Liver (tissue), 7 donors: ENCODE measurements at regions not wholly inside any gene's neighbourhood (a gene's known extent, or its start where the extent isn't known, plus 50 kb on each side); places are given as distances from the start of the nearest gene placed in this dataset.

ENCODE experiments used
- DNase-seq: peaks from one replicate; pipeline ENCODE4 v3.0.0-alpha.2; 2017; ENCODE audit warnings: low spot score
- H3K27ac ChIP-seq, 2 donors: one replicate each; pipeline ENCODE4 v1.7.0; 2013; ENCODE audit warnings: inconsistent platforms in 2 of 2, low read length in 2 of 2, control low read depth in 1 of 2, low read depth in 1 of 2, mild to moderate bottlenecking in 1 of 2
- H3K27me3 ChIP-seq, 4 donors: one replicate each; pipeline versions ENCODE4 v1.6.1 to v1.7.0; 2013; ENCODE audit warnings: low read length in 3 of 4, inconsistent platforms in 1 of 4, mild to moderate bottlenecking in 1 of 4, moderate library complexity in 1 of 4; ENCODE audit not compliant: control insufficient read depth in 4 of 4, insufficient read depth in 4 of 4
- H3K36me3 ChIP-seq, 4 donors: one replicate each; pipeline versions ENCODE4 v1.6.1 to v1.7.0; 2013; ENCODE audit warnings: low read length in 3 of 4, mild to moderate bottlenecking in 3 of 4, low read depth in 1 of 4, moderate library complexity in 1 of 4; ENCODE audit not compliant: control insufficient read depth in 4 of 4, insufficient read depth in 3 of 4
- H3K4me1 ChIP-seq, 4 donors: one replicate each; pipeline versions ENCODE4 v1.6.1 to v1.7.0; 2013; ENCODE audit warnings: low read length in 3 of 4, mild to moderate bottlenecking in 3 of 4, moderate library complexity in 1 of 4; ENCODE audit not compliant: control insufficient read depth in 4 of 4, insufficient read depth in 4 of 4
- H3K4me3 ChIP-seq, 3 donors: one replicate each; pipeline versions ENCODE4 v1.6.1 to v1.7.0; 2013; ENCODE audit warnings: low read length in 3 of 3, control low read depth in 1 of 3, low read depth in 1 of 3, mild to moderate bottlenecking in 1 of 3
- H3K9ac ChIP-seq, 2 donors: one replicate each; pipeline ENCODE4 v1.7.0; 2013; ENCODE audit warnings: low read length in 2 of 2, mild to moderate bottlenecking in 2 of 2, moderate library complexity in 2 of 2, control low read depth in 1 of 2, low read depth in 1 of 2
- H3K9me3 ChIP-seq, 4 donors: one replicate each; pipeline versions ENCODE4 v1.6.1 to v1.7.0; 2013; ENCODE audit warnings: low read length in 3 of 4; ENCODE audit not compliant: control insufficient read depth in 4 of 4
- ATF3 ChIP-seq: IDR thresholded peaks from 2 replicates; pipeline ENCODE4 v1.6.1; 2016; ENCODE audit warnings: antibody characterized with exemption
- EGR1 ChIP-seq, 2 donors: IDR thresholded peaks; 2 replicates each; pipeline ENCODE4 v1.6.1; 2016 to 2018; ENCODE audit warnings: antibody characterized with exemption in 2 of 2, low read depth in 2 of 2
- FOXA1 ChIP-seq: IDR thresholded peaks from 2 replicates; pipeline ENCODE4 v1.6.1; 2016; ENCODE audit warnings: antibody characterized with exemption
- FOXA2 ChIP-seq: IDR thresholded peaks from 2 replicates; pipeline ENCODE4 v1.6.1; 2016; ENCODE audit warnings: antibody characterized with exemption
- GABPA ChIP-seq, 2 donors: IDR thresholded peaks in 1 of 2; conservative IDR thresholded peaks in 1 of 2; 2 replicates each; pipeline ENCODE4 v1.6.1; 2016; ENCODE audit warnings: antibody characterized with exemption in 2 of 2, mild to moderate bottlenecking in 1 of 2, moderate library complexity in 1 of 2
- HNF4A ChIP-seq, 2 donors: conservative IDR thresholded peaks; 2 replicates each; pipeline ENCODE4 v1.6.1; 2016; ENCODE audit warnings: antibody characterized with exemption in 2 of 2, mild to moderate bottlenecking in 2 of 2
- HNF4G ChIP-seq: IDR thresholded peaks from 2 replicates; pipeline ENCODE4 v1.6.1; 2016; ENCODE audit warnings: antibody characterized with exemption
- JUND ChIP-seq, 2 donors: IDR thresholded peaks; 2 replicates each; pipeline ENCODE4 v1.6.1; 2016; ENCODE audit warnings: antibody characterized with exemption in 2 of 2
- MAX ChIP-seq: IDR thresholded peaks from 2 replicates; pipeline ENCODE4 v1.6.1; 2016; ENCODE audit warnings: antibody characterized with exemption
- NR2F2 ChIP-seq: IDR thresholded peaks from 2 replicates; pipeline ENCODE4 v1.6.1; 2016; ENCODE audit warnings: antibody characterized with exemption
- RAD21 ChIP-seq, 2 donors: IDR thresholded peaks; 2 replicates each; pipeline ENCODE4 v1.6.1; 2016; ENCODE audit warnings: antibody characterized with exemption in 2 of 2, mild to moderate bottlenecking in 2 of 2
- REST ChIP-seq: IDR thresholded peaks from 2 replicates; pipeline ENCODE4 v1.6.1; 2016; ENCODE audit warnings: antibody characterized with exemption, mild to moderate bottlenecking
- RXRA ChIP-seq, 2 donors: IDR thresholded peaks; 2 replicates each; pipeline ENCODE4 v1.6.1; 2017 to 2018; ENCODE audit warnings: antibody characterized with exemption in 2 of 2, mild to moderate bottlenecking in 1 of 2
- SP1 ChIP-seq: IDR thresholded peaks from 2 replicates; pipeline ENCODE4 v1.6.1; 2018; ENCODE audit warnings: antibody characterized with exemption, mild to moderate bottlenecking
- TAF1 ChIP-seq: conservative IDR thresholded peaks from 2 replicates; pipeline ENCODE4 v1.6.1; 2016; ENCODE audit warnings: antibody characterized with exemption, mild to moderate bottlenecking
- YY1 ChIP-seq: IDR thresholded peaks from 2 replicates; pipeline ENCODE4 v1.6.1; 2016; ENCODE audit warnings: antibody characterized with exemption, mild to moderate bottlenecking
- ZBTB33 ChIP-seq: IDR thresholded peaks from 2 replicates; pipeline ENCODE4 v1.6.1; 2016; ENCODE audit warnings: antibody characterized with exemption
- WGBS: extraction: QIAGEN DNeasy Blood & Tissue Kit; methylation state at CpG from one replicate; pipeline ENCODE4 v1.1.7; 2013; 5-methylcytosine and 5-hydroxymethylcytosine counted together
- donor health status: healthy.
- donor health status: healthy.
- donor health status: healthy.
- donor health status: healthy.

- 84% methylated on average over 14 of the region's 14 CpGs for WGBS
- Histone ChIP-seq H3K36me3 (no peaks in the 10 kb centered on the region), H3K9me3 (peaks cover 0 to 5% (median under 1%) of the 10 kb centered on the region in 4 donors), H3K27me3 (no peaks in the 10 kb centered on the region), H3K27ac (no peak overlapping the region), H3K4me3 (no peak overlapping the region), H3K9ac (no peak overlapping the region), H3K4me1 (no peaks in the 10 kb centered on the region)
- TF ChIP-seq ATF3 (no peak), REST (no peak), SP1 (no peak), RXRA (IDR thresholded peaks at IDR 0.05) (no peak), TAF1 (no peak), RAD21 (IDR thresholded peaks at IDR 0.05) (no peak), HNF4G (no peak), NR2F2 (no peak), GABPA (IDR thresholded peaks at IDR 0.05 in 1 of 2, conservative IDR thresholded peaks at IDR 0.05 in 1 of 2) (no peak)
- DNase-seq, result no peak
Observed at GRCh38 chr19:27851543-27852060, 1361.3 kb downstream of the UQCRFS1 start.

- no peak for TF ChIP-seq MAX
- TF ChIP-seq ZBTB33, result no peak
- no peak for TF ChIP-seq YY1
- TF ChIP-seq JUND (IDR thresholded peaks at IDR 0.05), result no peak
- no peak for TF ChIP-seq GABPA (IDR thresholded peaks at IDR 0.05 in 1 of 2, conservative IDR thresholded peaks at IDR 0.05 in 1 of 2)
- no peak for TF ChIP-seq NR2F2
- TF ChIP-seq HNF4G, result no peak
- no peak for TF ChIP-seq ATF3
- no peak for TF ChIP-seq FOXA2
- no peak for TF ChIP-seq HNF4A (conservative IDR thresholded peaks at IDR 0.05)
- no peak for TF ChIP-seq FOXA1
- no peak for TF ChIP-seq TAF1
- no peak for TF ChIP-seq EGR1 (IDR thresholded peaks at IDR 0.05; ENCODE audit: low read depth in 2 of 2)
- H3K9ac ChIP-seq, result no peak overlapping the region
- H3K4me1 ChIP-seq, result no peaks in the 10 kb centered on the region
- 94% methylated on average over 30 of the region's 30 CpGs for WGBS
- H3K9me3 ChIP-seq, result peaks cover 0 to 5% (median 2%) of the 10 kb centered on the region in 4 donors
- H3K36me3 ChIP-seq, result no peaks in the 10 kb centered on the region
- no peak overlapping the region for H3K4me3 ChIP-seq
- H3K27me3 ChIP-seq, result no peaks in the 10 kb centered on the region
- no peak overlapping the region for H3K27ac ChIP-seq
- DNase-seq, result no peak
Observed at GRCh38 chr19:27851002-27851481, 1361.9 kb downstream of the UQCRFS1 start.
